ENCODE measurements at regions not wholly inside any gene's neighbourhood (a gene's known extent, or its start where the extent isn't known, plus 50 kb on each side); places are given as distances from the start of the nearest gene placed in this dataset.

GRCh38 chr14:58732387-58732786 lies 94.6 kb downstream of the DACT1 start:
- H3K4ac ChIP-seq (ENCODE audit: low read length) = no peak overlapping the region
- H3K4me3 ChIP-seq (ENCODE audit: low read length in 2 of 2) = no peak overlapping the region
- no peak overlapping the region for H2AK5ac ChIP-seq (ENCODE audit: low read depth, low read length)
- H2BK120ac ChIP-seq (ENCODE audit: low read depth, low read length) = no peak overlapping the region
- no peak overlapping the region for H3K4me2 ChIP-seq (ENCODE audit: insufficient read depth, low read length, poor library complexity, severe bottlenecking)
- no peak overlapping the region for H2BK12ac ChIP-seq (ENCODE audit: low read length)
- no peak overlapping the region for H2AFZ ChIP-seq (ENCODE audit: low read length)
- no peak overlapping the region for H3K27ac ChIP-seq (replicated peaks; ENCODE audit: low read length)
- H3K18ac ChIP-seq (ENCODE audit: low read length) = no peak overlapping the region
- H4K91ac ChIP-seq (ENCODE audit: low read depth, low read length, poor library complexity) = no peak overlapping the region
- H3K23ac ChIP-seq (ENCODE audit: low read depth, low read length, poor library complexity) = no peak overlapping the region
- no peak for DNase-seq (ENCODE audit: low spot score)
- H2BK15ac ChIP-seq (ENCODE audit: low read length) = no peak overlapping the region
- H4K8ac ChIP-seq (ENCODE audit: low read depth, low read length) = no peak overlapping the region
- H3K36me3 ChIP-seq (replicated peaks in 1 of 2; ENCODE audit: control insufficient read depth in 2 of 2, insufficient read depth in 2 of 2, low read length in 2 of 2) = no peaks in the 10 kb centered on the region
- no peak overlapping the region for H2BK5ac ChIP-seq (ENCODE audit: low read length)
- no peaks in the 10 kb centered on the region for H3K27me3 ChIP-seq (ENCODE audit: control insufficient read depth in 3 of 3, insufficient read depth in 3 of 3, low read depth in 1 of 3, low read length in 3 of 3)
- H3K14ac ChIP-seq (ENCODE audit: low read length) = no peak overlapping the region
- no peaks in the 10 kb centered on the region for H3K4me1 ChIP-seq (ENCODE audit: control insufficient read depth in 2 of 2, insufficient read depth in 1 of 2, low read depth in 1 of 2, low read length in 2 of 2)
- no peaks in the 10 kb centered on the region for H3K79me1 ChIP-seq (ENCODE audit: low read depth, low read length)
- no peak overlapping the region for H3K9ac ChIP-seq (ENCODE audit: low read depth, low read length, poor library complexity)
- no peaks in the 10 kb centered on the region for H3K9me3 ChIP-seq (replicated peaks in 1 of 2; ENCODE audit: control insufficient read depth in 2 of 2, insufficient read depth in 1 of 2, low read depth in 1 of 2, low read length in 2 of 2)

- Histone ChIP-seq H4K8ac (ENCODE audit: low read depth, low read length) (no peak overlapping the region), H3K4me2 (ENCODE audit: insufficient read depth, low read length, poor library complexity, severe bottlenecking) (no peak overlapping the region), H3K79me1 (ENCODE audit: low read depth, low read length) (no peaks in the 10 kb centered on the region), H2BK15ac (ENCODE audit: low read length) (no peak overlapping the region), H3K36me3 (replicated peaks in 1 of 2; ENCODE audit: control insufficient read depth in 2 of 2, insufficient read depth in 2 of 2, low read length in 2 of 2) (no peaks in the 10 kb centered on the region), H2BK120ac (ENCODE audit: low read depth, low read length) (no peak overlapping the region), H3K23ac (ENCODE audit: low read depth, low read length, poor library complexity) (no peak overlapping the region), H3K4ac (ENCODE audit: low read length) (no peak overlapping the region), H2BK5ac (ENCODE audit: low read length) (no peak overlapping the region), H3K9ac (ENCODE audit: low read depth, low read length, poor library complexity) (no peak overlapping the region), H3K27me3 (ENCODE audit: control insufficient read depth in 3 of 3, insufficient read depth in 3 of 3, low read depth in 1 of 3, low read length in 3 of 3) (no peaks in the 10 kb centered on the region), H2AFZ (ENCODE audit: low read length) (no peak overlapping the region), H3K18ac (ENCODE audit: low read length) (no peak overlapping the region), H3K9me3 (replicated peaks in 1 of 2; ENCODE audit: control insufficient read depth in 2 of 2, insufficient read depth in 1 of 2, low read depth in 1 of 2, low read length in 2 of 2) (no peaks in the 10 kb centered on the region), H4K91ac (ENCODE audit: low read depth, low read length, poor library complexity) (no peak overlapping the region), H3K27ac (replicated peaks; ENCODE audit: low read length) (no peak overlapping the region), H3K14ac (ENCODE audit: low read length) (no peak overlapping the region), H3K4me3 (ENCODE audit: low read length in 2 of 2) (no peak overlapping the region), H3K4me1 (ENCODE audit: control insufficient read depth in 2 of 2, insufficient read depth in 1 of 2, low read depth in 1 of 2, low read length in 2 of 2) (no peaks in the 10 kb centered on the region), H2AK5ac (ENCODE audit: low read depth, low read length) (no peak overlapping the region), H2BK12ac (ENCODE audit: low read length) (no peak overlapping the region)
- no CpG with 5 or more reads among the region's 1 CpG for WGBS, 2 donors (ENCODE audit: extremely low coverage in 2 of 2, insufficient read length in 2 of 2, insufficient replicate concordance in 1 of 2)
- no peak for DNase-seq (ENCODE audit: low spot score)
These were observed 95.9 kb downstream of the DACT1 start for GRCh38 chr14:58733451-58734208.

- no peak overlapping the region for H2BK120ac ChIP-seq (ENCODE audit: low read depth, low read length)
- no peak overlapping the region for H2BK5ac ChIP-seq (ENCODE audit: low read length)
- WGBS, 2 donors (ENCODE audit: extremely low coverage in 2 of 2, insufficient read length in 2 of 2, insufficient replicate concordance in 1 of 2) = no CpG with 5 or more reads among the region's 4 CpGs
These were observed 97.8 kb downstream of the DACT1 start for GRCh38 chr14:58735596-58735995.

GRCh38 chr14:58736606-58737005 lies 98.8 kb downstream of the DACT1 start:
- Histone ChIP-seq H3K14ac (ENCODE audit: low read length) (no peak overlapping the region), H3K36me3 (replicated peaks in 1 of 2; ENCODE audit: control insufficient read depth in 2 of 2, insufficient read depth in 2 of 2, low read length in 2 of 2) (no peaks in the 10 kb centered on the region), H2BK12ac (ENCODE audit: low read length) (no peak overlapping the region), H3K9me3 (replicated peaks in 1 of 2; ENCODE audit: control insufficient read depth in 2 of 2, insufficient read depth in 1 of 2, low read depth in 1 of 2, low read length in 2 of 2) (no peaks in the 10 kb centered on the region), H3K9ac (ENCODE audit: low read depth, low read length, poor library complexity) (no peak overlapping the region), H3K4me3 (ENCODE audit: low read length in 2 of 2) (no peak overlapping the region), H3K4me1 (ENCODE audit: control insufficient read depth in 2 of 2, insufficient read depth in 1 of 2, low read depth in 1 of 2, low read length in 2 of 2) (no peaks in the 10 kb centered on the region), H2AK5ac (ENCODE audit: low read depth, low read length) (no peak overlapping the region), H2BK5ac (ENCODE audit: low read length) (no peak overlapping the region), H2BK15ac (ENCODE audit: low read length) (no peak overlapping the region), H2AFZ (ENCODE audit: low read length) (no peak overlapping the region), H3K79me1 (ENCODE audit: low read depth, low read length) (no peaks in the 10 kb centered on the region), H3K18ac (ENCODE audit: low read length) (no peak overlapping the region), H4K91ac (ENCODE audit: low read depth, low read length, poor library complexity) (no peak overlapping the region), H3K23ac (ENCODE audit: low read depth, low read length, poor library complexity) (no peak overlapping the region), H2BK120ac (ENCODE audit: low read depth, low read length) (no peak overlapping the region), H3K4ac (ENCODE audit: low read length) (no peak overlapping the region), H3K27ac (replicated peaks; ENCODE audit: low read length) (no peak overlapping the region), H3K27me3 (ENCODE audit: control insufficient read depth in 3 of 3, insufficient read depth in 3 of 3, low read depth in 1 of 3, low read length in 3 of 3) (no peaks in the 10 kb centered on the region), H3K4me2 (ENCODE audit: insufficient read depth, low read length, poor library complexity, severe bottlenecking) (no peak overlapping the region), H4K8ac (ENCODE audit: low read depth, low read length) (no peak overlapping the region)
- WGBS, 2 donors (ENCODE audit: extremely low coverage in 2 of 2, insufficient read length in 2 of 2, insufficient replicate concordance in 1 of 2) = no CpG with 5 or more reads among the region's 4 CpGs
- no peak for DNase-seq (ENCODE audit: low spot score)

More at GRCh38 chr14:58735596-58735995, 97.8 kb downstream of the DACT1 start:
- no peak for DNase-seq (ENCODE audit: low spot score)
- Histone ChIP-seq H3K9ac (ENCODE audit: low read depth, low read length, poor library complexity) (no peak overlapping the region), H3K9me3 (replicated peaks in 1 of 2; ENCODE audit: control insufficient read depth in 2 of 2, insufficient read depth in 1 of 2, low read depth in 1 of 2, low read length in 2 of 2) (no peaks in the 10 kb centered on the region), H2BK15ac (ENCODE audit: low read length) (no peak overlapping the region), H2AFZ (ENCODE audit: low read length) (no peak overlapping the region), H3K4ac (ENCODE audit: low read length) (no peak overlapping the region), H3K27me3 (ENCODE audit: control insufficient read depth in 3 of 3, insufficient read depth in 3 of 3, low read depth in 1 of 3, low read length in 3 of 3) (no peaks in the 10 kb centered on the region), H3K4me1 (ENCODE audit: control insufficient read depth in 2 of 2, insufficient read depth in 1 of 2, low read depth in 1 of 2, low read length in 2 of 2) (no peaks in the 10 kb centered on the region), H3K14ac (ENCODE audit: low read length) (no peak overlapping the region), H3K23ac (ENCODE audit: low read depth, low read length, poor library complexity) (no peak overlapping the region), H4K91ac (ENCODE audit: low read depth, low read length, poor library complexity) (no peak overlapping the region), H3K4me3 (ENCODE audit: low read length in 2 of 2) (no peak overlapping the region), H3K79me1 (ENCODE audit: low read depth, low read length) (no peaks in the 10 kb centered on the region), H3K36me3 (replicated peaks in 1 of 2; ENCODE audit: control insufficient read depth in 2 of 2, insufficient read depth in 2 of 2, low read length in 2 of 2) (no peaks in the 10 kb centered on the region), H2BK12ac (ENCODE audit: low read length) (no peak overlapping the region), H2AK5ac (ENCODE audit: low read depth, low read length) (no peak overlapping the region), H3K18ac (ENCODE audit: low read length) (no peak overlapping the region), H3K4me2 (ENCODE audit: insufficient read depth, low read length, poor library complexity, severe bottlenecking) (no peak overlapping the region), H3K27ac (replicated peaks; ENCODE audit: low read length) (no peak overlapping the region), H4K8ac (ENCODE audit: low read depth, low read length) (no peak overlapping the region)

All from neuronal stem cell (in vitro differentiated cells).